ENCODE measurements at regions not wholly inside any gene's neighbourhood (a gene's known extent, or its start where the extent isn't known, plus 50 kb on each side); places are given as distances from the start of the nearest gene placed in this dataset.

GRCh38 chr6:149127212-149127611 lies 190.3 kb upstream of the TAB2 start:
- Histone ChIP-seq H3K27me3 (ENCODE audit: control insufficient read depth, insufficient read depth, low read length, poor library complexity, severe bottlenecking) (no peaks in the 10 kb centered on the region), H3K27ac (ENCODE audit: insufficient read depth, low read depth, low read length, poor library complexity, severe bottlenecking) (no peak overlapping the region), H3K36me3 (ENCODE audit: control insufficient read depth, insufficient read depth, low read length) (no peaks in the 10 kb centered on the region), H3K4me1 (ENCODE audit: control insufficient read depth, insufficient read depth, low read length) (no peaks in the 10 kb centered on the region), H3K9me3 (ENCODE audit: control insufficient read depth, low read length) (no peaks in the 10 kb centered on the region), H3K4me3 (ENCODE audit: insufficient read depth, low read depth, low read length) (no peak overlapping the region)
- 88 to 98% methylated on average over 1 of the region's 1 CpG for WGBS, 2 experiments

GRCh38 chr6:149128489-149129145 lies 188.9 kb upstream of the TAB2 start:
- H3K27ac ChIP-seq (ENCODE audit: insufficient read depth, low read depth, low read length, poor library complexity, severe bottlenecking), result no peak overlapping the region

GRCh38 chr6:149129371-149130077 lies 188.0 kb upstream of the TAB2 start:
- H3K9me3 ChIP-seq (ENCODE audit: control insufficient read depth, low read length), result no peaks in the 10 kb centered on the region
- no peaks in the 10 kb centered on the region for H3K36me3 ChIP-seq (ENCODE audit: control insufficient read depth, insufficient read depth, low read length)
- no peak overlapping the region for H3K27ac ChIP-seq (ENCODE audit: insufficient read depth, low read depth, low read length, poor library complexity, severe bottlenecking)
- 72 to 73% methylated on average over 9 of the region's 9 CpGs for WGBS, 2 experiments
- no peak overlapping the region for H3K4me3 ChIP-seq (ENCODE audit: insufficient read depth, low read depth, low read length)
- H3K27me3 ChIP-seq (ENCODE audit: control insufficient read depth, insufficient read depth, low read length, poor library complexity, severe bottlenecking), result no peaks in the 10 kb centered on the region
- no peaks in the 10 kb centered on the region for H3K4me1 ChIP-seq (ENCODE audit: control insufficient read depth, insufficient read depth, low read length)

More at GRCh38 chr6:149128489-149129145, 188.9 kb upstream of the TAB2 start:
- H3K4me1 ChIP-seq (ENCODE audit: control insufficient read depth, insufficient read depth, low read length), result no peaks in the 10 kb centered on the region
- no peak overlapping the region for H3K4me3 ChIP-seq (ENCODE audit: insufficient read depth, low read depth, low read length)
- 90 to 91% methylated on average over 5 of the region's 5 CpGs for WGBS, 2 experiments
- no peaks in the 10 kb centered on the region for H3K36me3 ChIP-seq (ENCODE audit: control insufficient read depth, insufficient read depth, low read length)
- H3K9me3 ChIP-seq (ENCODE audit: control insufficient read depth, low read length), result no peaks in the 10 kb centered on the region
- H3K27me3 ChIP-seq (ENCODE audit: control insufficient read depth, insufficient read depth, low read length, poor library complexity, severe bottlenecking), result no peaks in the 10 kb centered on the region

GRCh38 chr6:149130090-149130489 lies 187.4 kb upstream of the TAB2 start:
- no peaks in the 10 kb centered on the region for H3K4me1 ChIP-seq (ENCODE audit: control insufficient read depth, insufficient read depth, low read length)
- no peak overlapping the region for H3K27ac ChIP-seq (ENCODE audit: insufficient read depth, low read depth, low read length, poor library complexity, severe bottlenecking)
- 95 to 100% methylated on average over 1 of the region's 1 CpG for WGBS, 2 experiments
- H3K4me3 ChIP-seq (ENCODE audit: insufficient read depth, low read depth, low read length), result no peak overlapping the region
- no peaks in the 10 kb centered on the region for H3K27me3 ChIP-seq (ENCODE audit: control insufficient read depth, insufficient read depth, low read length, poor library complexity, severe bottlenecking)
- no peaks in the 10 kb centered on the region for H3K36me3 ChIP-seq (ENCODE audit: control insufficient read depth, insufficient read depth, low read length)
- no peaks in the 10 kb centered on the region for H3K9me3 ChIP-seq (ENCODE audit: control insufficient read depth, low read length)

GRCh38 chr6:149130508-149130907 lies 187.0 kb upstream of the TAB2 start:
- H3K36me3 ChIP-seq (ENCODE audit: control insufficient read depth, insufficient read depth, low read length), result no peaks in the 10 kb centered on the region
- WGBS, 2 experiments, result 92 to 93% methylated on average over 7 of the region's 7 CpGs

GRCh38 chr6:149131891-149132290 lies 185.6 kb upstream of the TAB2 start:
- Histone ChIP-seq H3K36me3 (ENCODE audit: control insufficient read depth, insufficient read depth, low read length) (no peaks in the 10 kb centered on the region), H3K27ac (ENCODE audit: insufficient read depth, low read depth, low read length, poor library complexity, severe bottlenecking) (no peak overlapping the region), H3K27me3 (ENCODE audit: control insufficient read depth, insufficient read depth, low read length, poor library complexity, severe bottlenecking) (no peaks in the 10 kb centered on the region), H3K4me1 (ENCODE audit: control insufficient read depth, insufficient read depth, low read length) (no peaks in the 10 kb centered on the region), H3K9me3 (ENCODE audit: control insufficient read depth, low read length) (no peaks in the 10 kb centered on the region), H3K4me3 (ENCODE audit: insufficient read depth, low read depth, low read length) (no peak overlapping the region)
- 71 to 73% methylated on average over 4 of the region's 4 CpGs for WGBS, 2 experiments

More at GRCh38 chr6:149130508-149130907, 187.0 kb upstream of the TAB2 start:
- H3K27me3 ChIP-seq (ENCODE audit: control insufficient read depth, insufficient read depth, low read length, poor library complexity, severe bottlenecking), result no peaks in the 10 kb centered on the region
- H3K27ac ChIP-seq (ENCODE audit: insufficient read depth, low read depth, low read length, poor library complexity, severe bottlenecking), result no peak overlapping the region
- H3K4me1 ChIP-seq (ENCODE audit: control insufficient read depth, insufficient read depth, low read length), result no peaks in the 10 kb centered on the region
- no peaks in the 10 kb centered on the region for H3K9me3 ChIP-seq (ENCODE audit: control insufficient read depth, low read length)
- no peak overlapping the region for H3K4me3 ChIP-seq (ENCODE audit: insufficient read depth, low read depth, low read length)

- H3K4me1 ChIP-seq (ENCODE audit: control insufficient read depth, insufficient read depth, low read length), result no peaks in the 10 kb centered on the region
- no peak overlapping the region for H3K4me3 ChIP-seq (ENCODE audit: insufficient read depth, low read depth, low read length)
- H3K27me3 ChIP-seq (ENCODE audit: control insufficient read depth, insufficient read depth, low read length, poor library complexity, severe bottlenecking), result no peaks in the 10 kb centered on the region
- WGBS, 2 experiments, result 92 to 96% methylated on average over 3 of the region's 3 CpGs
- no peaks in the 10 kb centered on the region for H3K36me3 ChIP-seq (ENCODE audit: control insufficient read depth, insufficient read depth, low read length)
- no peak overlapping the region for H3K27ac ChIP-seq (ENCODE audit: insufficient read depth, low read depth, low read length, poor library complexity, severe bottlenecking)
- H3K9me3 ChIP-seq (ENCODE audit: control insufficient read depth, low read length), result no peaks in the 10 kb centered on the region
Observed at GRCh38 chr6:149132336-149132735, 185.2 kb upstream of the TAB2 start.

GRCh38 chr6:149134511-149134933 lies 183.0 kb upstream of the TAB2 start:
- WGBS, 2 experiments, result 87 to 88% methylated on average over 4 of the region's 4 CpGs
- Histone ChIP-seq H3K36me3 (ENCODE audit: control insufficient read depth, insufficient read depth, low read length) (no peaks in the 10 kb centered on the region), H3K27ac (ENCODE audit: insufficient read depth, low read depth, low read length, poor library complexity, severe bottlenecking) (no peak overlapping the region), H3K9me3 (ENCODE audit: control insufficient read depth, low read length) (no peaks in the 10 kb centered on the region), H3K27me3 (ENCODE audit: control insufficient read depth, insufficient read depth, low read length, poor library complexity, severe bottlenecking) (no peaks in the 10 kb centered on the region), H3K4me3 (ENCODE audit: insufficient read depth, low read depth, low read length) (no peak overlapping the region), H3K4me1 (ENCODE audit: control insufficient read depth, insufficient read depth, low read length) (no peaks in the 10 kb centered on the region)

- 46 to 49% methylated on average over 3 of the region's 3 CpGs for WGBS, 2 experiments
Observed at GRCh38 chr6:149135809-149136208, 181.7 kb upstream of the TAB2 start.

GRCh38 chr6:149136273-149136912 lies 181.1 kb upstream of the TAB2 start:
- H3K4me1 ChIP-seq (ENCODE audit: control insufficient read depth, insufficient read depth, low read length), result no peaks in the 10 kb centered on the region
- WGBS, 2 experiments, result 62 to 65% methylated on average over 5 of the region's 5 CpGs
- no peaks in the 10 kb centered on the region for H3K9me3 ChIP-seq (ENCODE audit: control insufficient read depth, low read length)
- H3K4me3 ChIP-seq (ENCODE audit: insufficient read depth, low read depth, low read length), result no peak overlapping the region
- H3K36me3 ChIP-seq (ENCODE audit: control insufficient read depth, insufficient read depth, low read length), result no peaks in the 10 kb centered on the region
- no peaks in the 10 kb centered on the region for H3K27me3 ChIP-seq (ENCODE audit: control insufficient read depth, insufficient read depth, low read length, poor library complexity, severe bottlenecking)
- H3K27ac ChIP-seq (ENCODE audit: insufficient read depth, low read depth, low read length, poor library complexity, severe bottlenecking), result no peak overlapping the region

More at GRCh38 chr6:149135809-149136208, 181.7 kb upstream of the TAB2 start:
- Histone ChIP-seq H3K4me3 (ENCODE audit: insufficient read depth, low read depth, low read length) (no peak overlapping the region), H3K9me3 (ENCODE audit: control insufficient read depth, low read length) (no peaks in the 10 kb centered on the region), H3K4me1 (ENCODE audit: control insufficient read depth, insufficient read depth, low read length) (no peaks in the 10 kb centered on the region), H3K27me3 (ENCODE audit: control insufficient read depth, insufficient read depth, low read length, poor library complexity, severe bottlenecking) (no peaks in the 10 kb centered on the region), H3K36me3 (ENCODE audit: control insufficient read depth, insufficient read depth, low read length) (no peaks in the 10 kb centered on the region), H3K27ac (ENCODE audit: insufficient read depth, low read depth, low read length, poor library complexity, severe bottlenecking) (no peak overlapping the region)

Data from ectodermal cell (in vitro differentiated cells).